AG09309 (cell line): ENCODE measurements at regions not wholly inside any gene's neighbourhood (a gene's known extent, or its start where the extent isn't known, plus 50 kb on each side); places are given as distances from the start of the nearest gene placed in this dataset.

ENCODE experiments used
- DNase-seq: peaks from one replicate; pipeline ENCODE4 v3.0.0-alpha.2; 2010; ENCODE audit warnings: low read depth
- H3K4me3 ChIP-seq: 2 replicates; pipeline ENCODE4 v1.5.1; 2011; ENCODE audit warnings: mild to moderate bottlenecking, low read depth, low read length, moderate library complexity; ENCODE audit not compliant: control insufficient read depth
- TF ChIP-seq, protein P1 (sequence below): IDR thresholded peaks from 2 replicates; pipeline ENCODE4 v1.5.1; 2011; ENCODE audit warnings: mild to moderate bottlenecking, low read depth, low read length, inconsistent platforms; ENCODE audit not compliant: insufficient read depth, control insufficient read depth; ENCODE audit errors: missing control alignments

DNA sequence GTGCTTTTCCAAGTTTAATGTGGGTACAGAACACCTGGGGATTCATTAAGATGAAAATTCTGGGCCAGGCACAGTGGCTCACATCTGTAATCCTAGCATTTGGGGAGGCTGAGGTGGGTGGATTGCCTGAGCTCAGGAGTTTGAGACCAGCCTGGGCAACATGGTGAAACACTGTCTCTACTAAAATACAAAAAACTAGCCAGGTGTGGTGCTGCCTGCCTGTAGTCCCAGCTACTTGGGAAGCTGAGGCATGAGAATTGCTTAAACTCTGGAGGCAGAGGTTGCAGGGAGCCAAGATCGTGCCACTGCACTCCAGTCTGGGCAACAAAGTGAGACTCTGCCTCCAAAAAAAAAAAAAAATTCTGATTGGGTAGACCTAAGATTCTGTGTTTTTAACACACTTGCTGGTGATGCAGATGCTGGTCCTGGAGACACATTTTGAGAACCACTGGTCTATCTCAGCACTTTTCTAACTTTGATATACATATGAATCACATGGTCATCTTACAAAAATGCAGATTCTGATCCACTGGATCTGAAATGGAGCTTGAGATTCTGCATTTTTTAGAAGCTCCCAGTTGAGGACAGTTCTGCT lies 223.8 kb upstream of the SATB1 start:
- no peak for DNase-seq
- TF ChIP-seq, protein P1, sequence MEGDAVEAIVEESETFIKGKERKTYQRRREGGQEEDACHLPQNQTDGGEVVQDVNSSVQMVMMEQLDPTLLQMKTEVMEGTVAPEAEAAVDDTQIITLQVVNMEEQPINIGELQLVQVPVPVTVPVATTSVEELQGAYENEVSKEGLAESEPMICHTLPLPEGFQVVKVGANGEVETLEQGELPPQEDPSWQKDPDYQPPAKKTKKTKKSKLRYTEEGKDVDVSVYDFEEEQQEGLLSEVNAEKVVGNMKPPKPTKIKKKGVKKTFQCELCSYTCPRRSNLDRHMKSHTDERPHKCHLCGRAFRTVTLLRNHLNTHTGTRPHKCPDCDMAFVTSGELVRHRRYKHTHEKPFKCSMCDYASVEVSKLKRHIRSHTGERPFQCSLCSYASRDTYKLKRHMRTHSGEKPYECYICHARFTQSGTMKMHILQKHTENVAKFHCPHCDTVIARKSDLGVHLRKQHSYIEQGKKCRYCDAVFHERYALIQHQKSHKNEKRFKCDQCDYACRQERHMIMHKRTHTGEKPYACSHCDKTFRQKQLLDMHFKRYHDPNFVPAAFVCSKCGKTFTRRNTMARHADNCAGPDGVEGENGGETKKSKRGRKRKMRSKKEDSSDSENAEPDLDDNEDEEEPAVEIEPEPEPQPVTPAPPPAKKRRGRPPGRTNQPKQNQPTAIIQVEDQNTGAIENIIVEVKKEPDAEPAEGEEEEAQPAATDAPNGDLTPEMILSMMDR = no peak
- H3K4me3 ChIP-seq = no peak overlapping the region

DNA sequence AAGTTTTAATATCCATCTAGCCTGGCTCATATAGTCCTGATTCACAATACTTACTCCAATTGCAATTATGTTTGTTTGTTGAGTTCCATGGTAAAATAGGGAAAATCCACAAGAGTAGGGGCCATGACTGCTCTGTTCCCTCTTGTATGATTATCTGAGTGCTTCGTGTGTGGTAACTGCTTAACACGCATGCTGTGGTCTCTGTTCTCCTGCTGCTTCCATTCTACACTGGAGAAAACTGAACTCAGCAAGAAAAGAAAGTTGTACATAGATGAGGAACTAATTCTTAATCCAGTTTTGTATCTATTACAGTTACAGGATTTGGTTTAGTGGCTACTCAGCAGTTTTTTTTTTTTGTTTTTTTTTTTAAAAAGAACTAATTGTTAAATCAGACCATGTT lies 223.0 kb upstream of the SATB1 start:
- no peak overlapping the region for H3K4me3 ChIP-seq
- TF ChIP-seq, protein P1 = no peak
- no peak for DNase-seq

DNA sequence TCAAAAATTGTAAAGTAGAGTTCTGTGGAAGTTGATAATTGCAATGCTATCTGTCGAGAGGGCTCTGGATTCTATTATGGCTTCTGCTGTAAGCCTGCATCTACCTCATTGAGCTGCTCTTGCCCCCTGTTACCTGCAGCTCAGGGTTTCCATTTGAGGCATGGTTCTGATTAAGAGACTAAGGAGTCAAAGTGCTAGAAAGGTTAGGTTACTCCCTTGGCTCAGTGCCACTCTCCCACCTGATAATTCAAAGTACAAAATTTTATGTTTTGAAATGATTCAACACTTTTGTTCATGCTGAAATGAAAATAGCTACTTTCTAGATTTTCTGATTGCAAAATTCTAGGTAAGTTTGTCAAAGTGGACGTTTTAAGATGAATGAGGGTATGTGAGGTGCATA lies 220.5 kb upstream of the SATB1 start:
- no peak overlapping the region for H3K4me3 ChIP-seq
- DNase-seq = no peak
- TF ChIP-seq, protein P1 = no peak

DNA sequence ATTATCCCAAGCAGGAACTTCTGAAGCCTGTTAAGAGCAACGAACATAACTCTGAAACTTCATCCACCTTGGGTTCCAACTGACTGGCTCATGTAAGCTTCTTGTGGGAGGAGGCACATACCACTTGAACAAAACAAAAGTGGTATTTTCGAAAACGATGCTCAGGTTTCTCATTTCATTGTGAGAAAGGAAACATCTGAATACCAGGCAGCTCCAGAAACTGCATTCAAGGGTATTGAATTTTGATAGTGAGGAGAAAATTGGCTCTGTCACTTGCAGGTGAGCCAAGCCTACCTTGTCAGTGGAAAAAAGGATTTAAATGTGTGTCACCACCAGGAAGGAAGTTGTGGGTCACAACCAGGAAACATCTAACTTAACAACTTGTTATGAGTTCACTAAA lies 218.1 kb upstream of the SATB1 start:
- DNase-seq = no peak
- H3K4me3 ChIP-seq = no peak overlapping the region
- TF ChIP-seq, protein P1 = no peak

DNA sequence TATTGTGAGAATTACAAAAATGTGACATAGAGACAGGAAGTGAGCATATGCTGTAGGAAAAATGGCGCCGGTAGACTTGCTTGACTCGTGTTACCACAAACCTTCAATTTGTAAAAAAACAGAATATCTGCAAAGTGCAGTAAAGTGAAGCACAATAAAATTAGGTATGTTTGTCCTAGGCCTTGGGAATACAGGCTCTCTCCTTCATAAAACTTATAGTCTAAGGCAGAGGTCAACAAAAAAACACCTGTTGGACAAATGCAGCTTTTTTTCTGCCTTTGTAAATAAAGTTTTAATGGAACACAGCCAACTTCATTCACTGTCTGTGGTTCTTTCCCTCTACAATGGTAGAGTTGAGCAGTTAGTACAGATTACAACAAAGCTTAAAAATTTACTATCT lies 216.8 kb upstream of the SATB1 start:
- no peak overlapping the region for H3K4me3 ChIP-seq
- no peak for DNase-seq
- TF ChIP-seq, protein P1 = no peak

DNA sequence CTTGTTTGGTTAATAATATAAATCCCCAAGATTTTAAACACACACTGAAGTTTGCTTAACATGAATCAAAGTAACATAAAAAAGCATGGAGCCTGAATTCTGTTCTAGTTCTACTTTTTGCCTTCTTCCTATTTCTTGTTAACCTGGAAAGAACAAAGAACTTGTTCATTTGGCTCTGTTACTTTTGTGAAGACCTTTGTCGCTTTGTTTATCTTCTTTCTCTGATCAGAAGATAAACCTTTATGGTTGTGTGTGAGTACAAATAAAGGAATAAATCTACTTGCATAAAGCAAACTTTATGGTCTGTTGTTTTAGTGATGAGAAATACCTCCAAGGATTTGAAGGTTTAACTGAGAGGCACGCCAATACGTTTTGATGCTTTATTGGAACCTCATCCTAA lies 210.1 kb upstream of the SATB1 start:
- TF ChIP-seq, protein P1 = no peak
- DNase-seq = no peak
- no peak overlapping the region for H3K4me3 ChIP-seq

DNA sequence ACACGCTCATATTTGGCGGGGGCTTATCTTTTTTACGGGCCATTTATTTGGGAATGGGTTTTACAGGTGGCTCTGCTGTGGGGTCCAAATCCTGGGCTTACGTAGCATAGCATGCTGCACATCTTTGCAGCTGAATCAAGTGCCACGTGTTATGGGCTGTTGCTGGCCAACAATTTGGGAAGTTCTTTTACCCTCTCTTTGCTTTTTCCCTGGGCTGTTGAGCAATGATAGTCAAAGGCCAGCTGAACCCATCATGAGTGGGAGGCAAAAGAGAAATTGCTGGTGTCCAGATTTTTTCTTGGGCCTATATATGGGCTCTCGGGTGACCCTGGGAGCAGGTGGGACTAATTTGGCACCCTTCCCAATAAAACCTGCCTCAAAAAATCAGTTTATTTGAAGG lies 209.3 kb upstream of the SATB1 start:
- TF ChIP-seq, protein P1 = no peak
- DNase-seq = no peak
- H3K4me3 ChIP-seq = no peak overlapping the region
